GM18507 (cell line): ENCODE measurements at regions not wholly inside any gene's neighbourhood (a gene's known extent, or its start where the extent isn't known, plus 50 kb on each side); places are given as distances from the start of the nearest gene placed in this dataset.

Experiments used
- DNase-seq: peaks from one replicate; pipeline ENCODE4 v3.0.0; 2011; ENCODE audit warnings: low read depth; ENCODE audit not compliant: insufficient read length; ENCODE audit errors: extremely low spot score
- FAIRE-seq: peaks from 2 replicates; lab custom pipeline; 2011; peaks lifted over from hg19 to GRCh38; lab: Jason Lieb, UNC

DNA sequence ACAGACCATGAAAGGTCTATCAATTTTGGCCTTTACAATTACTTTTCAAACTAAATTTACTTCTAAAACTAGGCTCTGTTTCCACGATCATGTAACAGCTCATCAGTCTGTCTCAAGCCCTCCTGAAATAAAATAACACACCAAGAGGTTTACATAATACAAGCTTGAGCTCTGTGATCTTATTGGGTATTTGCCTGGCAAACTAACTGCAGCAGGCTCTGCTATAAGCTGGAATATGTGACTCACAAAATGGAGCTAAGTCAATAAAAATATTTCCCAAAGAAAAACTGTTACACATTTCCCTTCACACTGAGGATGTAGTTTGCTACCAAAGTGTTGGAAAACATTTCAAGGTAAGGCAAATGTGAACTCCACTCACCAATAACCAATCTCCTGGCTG is 94.7 kb upstream of the GPM6B start:
- FAIRE-seq: no peak

GRCh38 chrX:13906093-13906492 is 89.2 kb upstream of the GPM6B start:
- FAIRE-seq (no peak), DNase-seq (no peak)

More for the DNA sequence above, 94.7 kb upstream of the GPM6B start:
- no peak for DNase-seq

GRCh38 chrX:13903405-13903804 is 86.5 kb upstream of the GPM6B start:
- DNase-seq: no peak
- no peak for FAIRE-seq

- no peak for DNase-seq
- no peak for FAIRE-seq
Measured at GRCh38 chrX:13902406-13902805, 85.5 kb upstream of the GPM6B start.

DNA sequence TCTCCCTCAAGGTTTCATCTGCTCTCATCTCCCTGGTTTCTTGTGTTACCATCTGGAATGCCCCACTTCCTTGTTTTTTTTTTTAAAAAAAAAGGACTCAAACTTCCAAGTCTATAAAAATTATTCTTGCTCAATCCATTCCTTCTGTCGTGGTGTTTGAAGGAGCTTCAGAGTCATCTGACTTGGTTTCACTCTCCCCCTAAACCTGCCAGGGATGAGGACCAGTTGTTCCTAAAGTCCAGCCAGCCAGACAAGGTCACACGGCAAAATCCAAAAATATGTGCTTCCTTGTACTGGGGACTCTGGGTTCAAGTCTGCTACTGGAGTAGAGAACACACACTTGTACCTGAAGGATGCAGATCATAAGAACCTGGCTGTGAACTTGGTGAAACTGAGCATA is 84.5 kb upstream of the GPM6B start:
- FAIRE-seq (no peak), DNase-seq (no peak)

DNA sequence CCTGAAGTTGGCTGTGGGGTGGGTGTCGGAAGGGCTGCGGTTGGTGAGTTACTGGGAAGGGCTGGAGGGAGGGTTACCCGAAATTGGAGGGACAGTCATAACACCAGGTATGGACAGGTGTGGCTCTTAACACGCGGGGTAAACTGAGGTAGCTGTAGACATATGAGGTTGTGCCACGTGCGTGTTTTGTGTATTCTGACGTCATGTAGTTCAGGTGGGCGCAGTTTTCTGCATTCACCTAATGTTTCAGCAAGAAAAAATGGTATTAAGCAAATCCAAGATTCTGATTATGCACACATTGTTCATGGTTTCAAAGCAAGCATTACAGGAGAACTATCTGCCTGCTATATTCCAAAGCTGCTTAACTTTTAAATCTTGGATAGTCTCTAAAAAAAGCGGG is 83.5 kb upstream of the GPM6B start:
- FAIRE-seq (no peak), DNase-seq (no peak)

DNA sequence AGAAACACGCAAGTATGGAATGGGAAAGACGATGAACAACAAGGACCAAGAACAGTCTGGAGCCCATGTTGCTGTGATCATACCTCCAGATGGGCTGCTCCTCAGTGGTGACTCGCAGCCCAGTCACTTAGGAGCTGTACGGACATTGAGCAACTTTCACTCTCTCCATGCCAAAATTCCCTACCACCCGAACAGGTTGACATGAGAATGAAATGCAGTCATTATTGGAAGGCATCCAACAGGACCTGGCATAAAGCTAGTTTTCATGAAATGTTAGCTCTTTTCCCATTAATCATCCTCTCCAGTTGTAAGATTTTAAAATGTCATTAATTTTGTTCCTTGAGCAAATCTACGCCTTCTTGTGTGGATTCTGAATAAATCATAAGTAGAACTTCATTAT is 82.7 kb upstream of the GPM6B start:
- no peak for FAIRE-seq
- no peak for DNase-seq

DNA sequence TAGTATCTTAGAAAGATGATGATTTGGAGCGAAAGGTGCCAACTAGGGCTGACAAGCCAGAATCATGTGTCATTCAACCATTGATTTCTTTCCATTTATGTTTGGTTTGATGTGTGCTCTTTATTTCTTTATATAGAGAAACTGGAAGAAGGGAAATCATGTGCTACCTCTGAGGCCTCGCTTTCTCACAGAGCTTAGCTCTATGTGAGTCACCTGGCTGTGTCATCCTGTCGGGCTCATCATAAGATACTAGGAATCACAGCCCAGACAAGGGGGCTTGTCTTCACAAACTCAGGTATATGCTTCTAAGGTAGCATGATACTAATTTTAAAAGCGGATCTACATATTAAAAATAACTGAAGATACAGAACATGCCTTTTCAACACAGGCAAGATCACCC is 81.7 kb upstream of the GPM6B start:
- FAIRE-seq (no peak), DNase-seq (no peak)

DNA sequence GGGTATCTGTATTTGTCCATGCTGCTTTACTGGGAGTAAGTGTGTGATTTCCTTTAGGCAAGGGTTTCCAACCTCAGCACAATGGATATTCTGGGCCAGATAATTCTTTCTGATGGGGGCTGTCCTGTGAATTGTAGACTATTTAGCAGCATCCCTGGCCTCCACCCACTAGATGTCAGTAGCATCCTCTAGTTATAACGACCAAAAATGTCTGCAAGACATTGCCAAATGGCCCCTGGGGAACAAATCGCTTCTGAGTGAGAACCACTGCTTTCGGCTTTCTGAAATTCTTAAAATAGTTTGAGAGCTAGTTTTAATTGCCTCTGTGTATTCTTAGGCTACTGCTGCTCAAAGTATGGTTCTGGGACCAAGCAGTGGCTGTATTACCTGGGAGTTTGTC is 81.2 kb upstream of the GPM6B start:
- DNase-seq: no peak
- FAIRE-seq: peak; percentile 81

DNA sequence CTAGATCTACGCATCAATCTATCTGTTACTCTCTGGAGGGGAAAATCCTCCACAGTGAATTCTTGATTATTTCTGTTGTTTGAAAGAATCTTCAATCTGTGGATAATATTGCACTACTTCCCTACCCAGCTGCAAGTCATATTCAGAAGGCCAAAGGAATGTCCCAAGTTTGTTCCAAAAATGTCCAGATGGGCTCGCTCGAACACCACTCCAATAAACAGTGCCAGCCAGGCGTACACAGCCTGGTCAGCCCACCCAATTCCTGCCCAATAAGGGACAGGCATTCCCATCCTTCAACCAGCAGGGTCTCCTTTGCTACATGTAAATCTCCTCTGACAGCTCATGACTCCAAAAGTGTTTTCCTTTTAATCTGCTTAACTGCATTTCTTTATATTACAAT is 80.7 kb upstream of the GPM6B start:
- no peak for DNase-seq
- no peak for FAIRE-seq

- no peak for DNase-seq
Measured at GRCh38 chrX:13894888-13895565, 78.1 kb upstream of the GPM6B start.

DNA sequence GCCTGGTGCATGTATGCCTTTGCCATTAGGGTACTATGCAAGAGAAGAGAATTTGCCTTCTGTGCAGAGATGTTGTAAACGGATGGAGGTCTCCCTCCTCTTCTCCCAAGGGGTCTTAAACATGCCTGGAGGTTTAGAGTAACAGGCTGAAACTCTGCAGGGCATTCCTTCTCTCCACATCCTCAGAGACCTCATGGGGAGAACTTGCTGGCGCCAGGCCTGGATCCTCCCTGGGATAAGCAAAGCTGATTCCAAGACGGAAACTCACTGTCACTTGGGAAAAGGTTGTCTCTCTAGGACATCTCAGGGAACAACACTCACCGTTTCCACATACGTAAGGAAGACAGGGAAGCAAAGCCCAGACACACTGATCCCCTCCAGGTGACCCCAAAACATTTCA is 76.9 kb upstream of the GPM6B start:
- no peak for FAIRE-seq

More at GRCh38 chrX:13894888-13895565, 78.1 kb upstream of the GPM6B start:
- FAIRE-seq: no peak

DNA sequence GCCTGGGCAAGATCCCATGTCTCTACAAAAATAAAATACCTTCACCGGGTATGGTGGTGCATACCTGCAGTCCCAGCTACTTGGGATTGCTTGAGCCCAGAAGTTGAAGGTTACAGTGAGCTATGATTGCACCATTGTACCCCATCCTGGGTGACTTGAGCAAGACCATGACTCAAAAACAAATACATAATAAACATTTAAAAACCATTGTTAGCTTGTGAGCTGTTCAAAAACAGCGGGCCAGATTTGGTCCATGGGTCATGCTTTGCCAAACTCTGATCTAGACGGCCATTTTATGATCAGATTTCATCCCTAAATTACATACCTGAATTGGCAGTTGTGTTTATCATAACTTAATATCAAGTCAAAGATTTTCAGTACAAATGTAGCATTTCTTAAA is 76.0 kb upstream of the GPM6B start:
- FAIRE-seq: no peak

More for the DNA sequence above, 76.9 kb upstream of the GPM6B start:
- DNase-seq: no peak

GRCh38 chrX:13891377-13892140 is 74.7 kb upstream of the GPM6B start:
- no peak for DNase-seq
- no peak for FAIRE-seq

More for the DNA sequence above, 76.0 kb upstream of the GPM6B start:
- DNase-seq: no peak

DNA sequence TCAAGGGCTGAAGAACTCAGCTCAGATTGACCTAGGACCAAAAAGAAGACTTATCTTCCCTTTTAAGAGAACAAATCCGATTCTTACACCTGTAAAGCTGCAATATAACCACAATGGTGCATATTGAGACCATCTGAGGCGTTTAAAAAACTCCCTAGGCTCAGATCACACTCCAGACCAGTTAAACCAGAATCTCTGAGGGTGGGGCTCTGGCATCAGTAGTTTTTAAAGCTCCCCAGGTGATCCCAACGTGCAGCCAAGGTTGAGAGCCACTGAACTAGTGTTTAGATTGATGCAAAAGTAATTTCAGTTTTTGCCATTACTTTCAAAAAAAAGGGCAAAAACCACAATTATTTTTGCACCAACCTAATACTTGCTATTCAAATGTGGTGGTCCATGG is 73.9 kb upstream of the GPM6B start:
- no peak for DNase-seq
- no peak for FAIRE-seq

DNA sequence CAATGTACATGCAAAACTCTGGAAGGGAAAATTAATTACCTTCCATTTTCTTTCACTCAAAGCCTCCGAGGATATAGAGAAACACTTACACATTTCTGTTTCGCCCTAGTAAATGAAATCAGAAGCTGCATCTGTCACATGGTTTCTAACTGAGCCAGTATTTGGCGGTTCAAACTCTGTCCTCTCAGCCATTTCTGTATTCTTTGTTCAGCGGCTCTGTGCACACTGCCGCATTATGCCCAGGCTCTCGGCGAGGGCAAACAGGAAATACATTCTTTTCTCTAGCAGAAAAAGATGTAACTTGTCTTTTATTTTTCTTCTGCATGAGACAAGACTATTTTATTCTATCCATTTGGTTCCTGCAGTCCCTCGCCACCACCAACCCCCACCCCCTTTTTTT is 71.4 kb upstream of the GPM6B start:
- DNase-seq (no peak), FAIRE-seq (no peak)

GRCh38 chrX:13885591-13885990 is 68.7 kb upstream of the GPM6B start:
- DNase-seq: no peak
- no peak for FAIRE-seq

DNA sequence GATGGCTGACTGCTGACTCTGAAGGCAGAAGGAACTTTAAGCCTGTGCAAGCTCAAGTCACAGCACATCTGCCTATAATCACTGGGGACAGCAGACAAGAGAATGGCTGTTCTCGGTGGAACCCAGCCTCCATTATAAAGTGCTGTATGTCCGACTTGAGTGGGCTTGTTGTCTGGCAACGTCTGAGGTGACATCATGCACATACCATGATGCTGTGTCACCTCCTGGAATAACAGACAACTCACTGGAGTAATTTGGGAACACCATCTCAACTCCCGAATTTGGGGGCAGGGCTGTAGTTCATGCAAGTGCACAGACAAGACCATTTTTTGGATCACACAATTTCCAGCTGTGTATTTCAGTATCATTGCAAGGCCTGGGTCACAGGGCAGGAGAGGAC is 59.8 kb upstream of the GPM6B start:
- DNase-seq (no peak), FAIRE-seq (no peak)

GRCh38 chrX:13875572-13875971 is 58.7 kb upstream of the GPM6B start:
- FAIRE-seq: no peak

GRCh38 chrX:13868591-13868990 is 51.7 kb upstream of the GPM6B start:
- DNase-seq (no peak), FAIRE-seq (no peak)

More at GRCh38 chrX:13875572-13875971, 58.7 kb upstream of the GPM6B start:
- no peak for DNase-seq
